ENCODE measurements at regions not wholly inside any gene's neighbourhood (a gene's known extent, or its start where the extent isn't known, plus 50 kb on each side); places are given as distances from the start of the nearest gene placed in this dataset.

GRCh38 chr1:239606850-239607400, 220.6 kb downstream of the CHRM3 start:
- no peak for DNase-seq

GRCh38 chr1:239608469-239608868, 222.1 kb downstream of the CHRM3 start:
- DNase-seq = no peak

- no peak for DNase-seq
Observed at GRCh38 chr1:239612379-239612778, 226.0 kb downstream of the CHRM3 start.

GRCh38 chr1:239616673-239617072, 230.3 kb downstream of the CHRM3 start:
- DNase-seq = no peak

GRCh38 chr1:239617259-239617658, 230.9 kb downstream of the CHRM3 start:
- DNase-seq = no peak

- no peak for DNase-seq
Observed at GRCh38 chr1:239617731-239618130, 231.4 kb downstream of the CHRM3 start.

GRCh38 chr1:239619190-239619589, 232.8 kb downstream of the CHRM3 start:
- DNase-seq = no peak

GRCh38 chr1:239630767-239631166, 244.4 kb downstream of the CHRM3 start:
- no peak for DNase-seq

GRCh38 chr1:239633432-239633831, 247.1 kb downstream of the CHRM3 start:
- DNase-seq = no peak

- no peak for DNase-seq
Observed at GRCh38 chr1:239635276-239635675, 248.9 kb downstream of the CHRM3 start.

- no peak for DNase-seq
Observed at GRCh38 chr1:239636347-239636746, 250.0 kb downstream of the CHRM3 start.

- no peak for DNase-seq
Observed at GRCh38 chr1:239644604-239645003, 258.2 kb downstream of the CHRM3 start.

- no peak for DNase-seq
Observed at GRCh38 chr1:239647045-239647444, 260.7 kb downstream of the CHRM3 start.

- DNase-seq = no peak
Observed at GRCh38 chr1:239647964-239648632, 261.7 kb downstream of the CHRM3 start.

GRCh38 chr1:239655023-239655422, 268.7 kb downstream of the CHRM3 start:
- no peak for DNase-seq

- DNase-seq = no peak
Observed at GRCh38 chr1:239657291-239657690, 270.9 kb downstream of the CHRM3 start.

GRCh38 chr1:239662950-239663349, 276.6 kb downstream of the CHRM3 start:
- DNase-seq = no peak

GRCh38 chr1:239672256-239672655, 285.9 kb downstream of the CHRM3 start:
- no peak for DNase-seq

- DNase-seq = no peak
Observed at GRCh38 chr1:239675735-239676134, 289.4 kb downstream of the CHRM3 start.

- no peak for DNase-seq
Observed at GRCh38 chr1:239676522-239677273, 290.3 kb downstream of the CHRM3 start.

GRCh38 chr1:239677362-239677761, 291.0 kb downstream of the CHRM3 start:
- DNase-seq = no peak

- no peak for DNase-seq
Observed at GRCh38 chr1:239678181-239678580, 291.8 kb downstream of the CHRM3 start.

GRCh38 chr1:239682046-239682445, 295.7 kb downstream of the CHRM3 start:
- DNase-seq = no peak

- DNase-seq = no peak
Observed at GRCh38 chr1:239682960-239683359, 296.6 kb downstream of the CHRM3 start.

Data from SIG-M5 (cell line).